Panc1 (cell line): ENCODE measurements at regions not wholly inside any gene's neighbourhood (a gene's known extent, or its start where the extent isn't known, plus 50 kb on each side); places are given as distances from the start of the nearest gene placed in this dataset.

ENCODE experiments used
- ATAC-seq: fragments of 200-7000 bp; cut with Tn5 transposase; 2 replicates; pipeline ENCODE4 v1.9.1; 2020; ENCODE audit warnings: mild to moderate bottlenecking, moderate library complexity
- BruUV-seq: library from RNA; stranded (reverse); fragments of 400-500 nt; replicated peaks from 2 replicates; lab custom pipeline; 2021; lab: Mats Ljungman, UMichigan
- CTCF ChIA-PET: fragments of 300-600 bp; sonication (Branson Sonifier 250); formaldehyde crosslinking; loops from one replicate; lab custom pipeline; 2022; ENCODE audit warnings: antibody characterized with exemption; lab: Charles Lee
- POLR2A ChIA-PET: fragments of 300-600 bp; sonication (Branson Sonifier 250); formaldehyde crosslinking; loops from one replicate; lab custom pipeline; 2022; ENCODE audit warnings: antibody characterized with exemption; lab: Charles Lee
- DNase-seq: peaks from one replicate; pipeline ENCODE4 v3.0.0-alpha.2; 2010; ENCODE audit warnings: low read depth, low spot score
- H3K27ac ChIP-seq: 2 replicates; pipeline ENCODE4 v1.5.1; 2011; ENCODE audit warnings: mild to moderate bottlenecking, low read length, inconsistent platforms
- H3K27me3 ChIP-seq: fragments of 200-500 bp; sonication (Bioruptor generic); 2 replicates; pipeline ENCODE4 v1.6.0; 2014; ENCODE audit warnings: low read length, inconsistent platforms; ENCODE audit not compliant: control insufficient read depth, insufficient read depth
- H3K36me3 ChIP-seq: fragments of 200-500 bp; sonication (Bioruptor generic); 2 replicates; pipeline ENCODE4 v1.5.1; 2014; ENCODE audit warnings: inconsistent platforms, mild to moderate bottlenecking, low read length, moderate library complexity; ENCODE audit not compliant: control insufficient read depth, insufficient read depth
- H3K4me1 ChIP-seq: 2 replicates; pipeline ENCODE4 v1.5.1; 2011; ENCODE audit warnings: inconsistent platforms, mild to moderate bottlenecking, low read length, moderate library complexity; ENCODE audit not compliant: control insufficient read depth, insufficient read depth
- H3K4me3 ChIP-seq, 2 experiments: 2 replicates each; pipeline ENCODE4 v1.5.1; 2011 to 2012; ENCODE audit warnings: low read depth in 2 of 2, low read length in 2 of 2, mild to moderate bottlenecking in 2 of 2, inconsistent platforms in 1 of 2, moderate library complexity in 1 of 2
- H3K9me3 ChIP-seq: fragments of 200-500 bp; sonication (Bioruptor generic); 2 replicates; pipeline ENCODE4 v1.5.1; 2014; ENCODE audit warnings: low read depth, mild to moderate bottlenecking, inconsistent platforms, low read length, moderate library complexity; ENCODE audit not compliant: control insufficient read depth, insufficient read depth
- CTCF ChIP-seq: fragments of 450-650 bp; IDR thresholded peaks from 2 replicates; pipeline ENCODE4 v1.5.1; 2017; ENCODE audit warnings: mild to moderate bottlenecking
- POLR2AphosphoS5 ChIP-seq: IDR thresholded peaks from 2 replicates; pipeline ENCODE4 v1.6.1; 2012; ENCODE audit warnings: mild to moderate bottlenecking, low read depth, low read length, moderate library complexity
- SIN3A ChIP-seq: IDR thresholded peaks from 2 replicates; pipeline ENCODE4 v1.6.1; 2012; ENCODE audit warnings: low read depth, mild to moderate bottlenecking, low read length, moderate library complexity, borderline replicate concordance; ENCODE audit not compliant: insufficient read depth
- TCF7L2 ChIP-seq: IDR thresholded peaks from 2 replicates; pipeline ENCODE4 v1.6.1; 2011; ENCODE audit warnings: mild to moderate bottlenecking, low read depth, low read length, inconsistent platforms
- in situ Hi-C: cut with HindIII; loops from 2 replicates; pipeline ENCODE4 v1.10.0; 2016; ENCODE audit warnings: low sequenced_read_pairs, low pct_unique_long_range_greater_than_20kb
- intact Hi-C: fragments of 100-400 bp; cut with micrococcal nuclease; formaldehyde crosslinking; loops from one replicate; pipeline ENCODE4 v1.10.0; 2022; ENCODE audit not compliant: unreplicated experiment
- TF ChIP-seq, protein P1 (sequence below), 2 experiments: IDR thresholded peaks; 2 replicates each; pipeline ENCODE4 v1.6.1; 2011 to 2012; ENCODE audit warnings: low read depth in 2 of 2, control low read depth in 1 of 2, low read length in 1 of 2, mild to moderate bottlenecking in 1 of 2, moderate library complexity in 1 of 2; ENCODE audit not compliant: insufficient read depth in 1 of 2

DNA sequence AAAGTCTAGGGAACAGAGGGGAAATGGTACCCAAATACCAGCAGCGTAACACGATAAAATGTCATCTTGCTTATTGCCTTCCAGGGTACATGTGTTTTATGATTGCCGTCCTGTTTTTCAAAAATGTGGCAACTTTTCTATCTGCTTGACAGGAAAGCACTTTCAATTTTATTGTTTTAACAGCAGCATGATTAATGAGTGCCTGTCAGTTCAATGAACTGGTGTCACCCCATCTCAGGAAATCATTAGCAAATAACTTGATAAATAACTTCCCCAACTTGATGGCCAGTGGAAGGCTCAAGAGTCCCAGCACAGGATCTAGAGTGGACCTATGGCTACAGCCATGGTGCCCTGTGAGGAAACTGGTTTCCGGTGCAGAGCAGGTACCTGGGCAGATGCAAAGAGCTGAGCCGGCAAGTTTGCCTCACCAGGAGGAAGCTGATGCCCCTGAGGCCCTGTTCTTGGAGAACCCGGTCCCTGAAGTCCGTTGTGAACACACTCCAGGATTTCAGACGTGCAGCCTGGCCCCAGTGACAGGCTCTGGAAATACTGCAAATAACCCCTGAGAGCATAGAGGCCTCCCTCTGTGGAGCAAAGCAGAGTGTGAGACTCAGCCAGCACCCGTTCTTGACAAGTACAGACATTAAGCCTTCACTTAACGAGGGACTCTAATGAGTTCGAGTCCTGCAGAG lies 173.5 kb upstream of the SFSWAP start:
- no peak for ATAC-seq

DNA sequence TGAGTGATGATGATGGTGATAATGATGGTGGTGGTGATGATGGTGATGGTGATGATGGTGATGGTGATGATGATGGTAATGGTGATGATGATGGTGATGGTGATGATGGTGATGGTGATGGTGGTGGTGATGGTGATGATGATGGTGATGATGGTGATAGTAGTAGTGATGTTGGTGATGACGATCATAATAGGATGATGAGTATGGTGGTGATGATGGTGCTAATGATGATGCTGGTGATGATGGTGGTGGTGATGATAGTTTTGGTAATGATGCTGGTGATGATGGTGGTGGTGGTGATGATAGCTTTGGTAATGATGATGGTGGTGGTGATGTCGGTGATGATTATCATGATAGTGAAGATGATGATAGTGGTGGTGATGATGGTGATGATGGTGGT lies 171.5 kb upstream of the SFSWAP start:
- no peak for ATAC-seq
- Histone ChIP-seq H3K27me3 (no peaks in the 10 kb centered on the region; the same call in 1 of the 2 replicates), H3K36me3 (no peaks in the 10 kb centered on the region), H3K27ac (no peak overlapping the region), H3K4me1 (no peaks in the 10 kb centered on the region), H3K4me3 (no peak overlapping the region), H3K9me3 (no peaks in the 10 kb centered on the region)
- DNase-seq, result no peak
- BruUV-seq, result no TSS peak
- ChIA-PET CTCF (no interaction called here), POLR2A (no interaction called here)
- in situ Hi-C loops, result no loop called here
- intact Hi-C loops, result no loop called here
- TF ChIP-seq POLR2AphosphoS5 (no peak), CTCF (no peak), SIN3A (no peak), TCF7L2 (no peak)
- TF ChIP-seq, protein P1, sequence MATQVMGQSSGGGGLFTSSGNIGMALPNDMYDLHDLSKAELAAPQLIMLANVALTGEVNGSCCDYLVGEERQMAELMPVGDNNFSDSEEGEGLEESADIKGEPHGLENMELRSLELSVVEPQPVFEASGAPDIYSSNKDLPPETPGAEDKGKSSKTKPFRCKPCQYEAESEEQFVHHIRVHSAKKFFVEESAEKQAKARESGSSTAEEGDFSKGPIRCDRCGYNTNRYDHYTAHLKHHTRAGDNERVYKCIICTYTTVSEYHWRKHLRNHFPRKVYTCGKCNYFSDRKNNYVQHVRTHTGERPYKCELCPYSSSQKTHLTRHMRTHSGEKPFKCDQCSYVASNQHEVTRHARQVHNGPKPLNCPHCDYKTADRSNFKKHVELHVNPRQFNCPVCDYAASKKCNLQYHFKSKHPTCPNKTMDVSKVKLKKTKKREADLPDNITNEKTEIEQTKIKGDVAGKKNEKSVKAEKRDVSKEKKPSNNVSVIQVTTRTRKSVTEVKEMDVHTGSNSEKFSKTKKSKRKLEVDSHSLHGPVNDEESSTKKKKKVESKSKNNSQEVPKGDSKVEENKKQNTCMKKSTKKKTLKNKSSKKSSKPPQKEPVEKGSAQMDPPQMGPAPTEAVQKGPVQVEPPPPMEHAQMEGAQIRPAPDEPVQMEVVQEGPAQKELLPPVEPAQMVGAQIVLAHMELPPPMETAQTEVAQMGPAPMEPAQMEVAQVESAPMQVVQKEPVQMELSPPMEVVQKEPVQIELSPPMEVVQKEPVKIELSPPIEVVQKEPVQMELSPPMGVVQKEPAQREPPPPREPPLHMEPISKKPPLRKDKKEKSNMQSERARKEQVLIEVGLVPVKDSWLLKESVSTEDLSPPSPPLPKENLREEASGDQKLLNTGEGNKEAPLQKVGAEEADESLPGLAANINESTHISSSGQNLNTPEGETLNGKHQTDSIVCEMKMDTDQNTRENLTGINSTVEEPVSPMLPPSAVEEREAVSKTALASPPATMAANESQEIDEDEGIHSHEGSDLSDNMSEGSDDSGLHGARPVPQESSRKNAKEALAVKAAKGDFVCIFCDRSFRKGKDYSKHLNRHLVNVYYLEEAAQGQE (IDR thresholded peaks at IDR 0.05; ENCODE audit: insufficient read depth in 1 of 2, low read depth in 2 of 2, low read length in 1 of 2), result no peak

More for the DNA sequence above, 173.5 kb upstream of the SFSWAP start:
- H3K27ac ChIP-seq, result no peak overlapping the region
- peaks cover 3% of the 10 kb centered on the region; the same call in 1 of the 2 replicates for H3K27me3 ChIP-seq
- no peak overlapping the region for H3K4me3 ChIP-seq
- intact Hi-C loops, result no loop called here
- ChIA-PET CTCF (no interaction called here), POLR2A (no interaction called here)
- H3K9me3 ChIP-seq, result no peaks in the 10 kb centered on the region
- H3K36me3 ChIP-seq, result no peaks in the 10 kb centered on the region
- in situ Hi-C loops, result no loop called here
- no peak for DNase-seq
- BruUV-seq, result no TSS peak
- TF ChIP-seq SIN3A (no peak), POLR2AphosphoS5 (no peak), CTCF (no peak), TCF7L2 (no peak)
- TF ChIP-seq, protein P1 (IDR thresholded peaks at IDR 0.05; ENCODE audit: insufficient read depth in 1 of 2, low read depth in 2 of 2, low read length in 1 of 2), result no peak
- no peaks in the 10 kb centered on the region for H3K4me1 ChIP-seq
